UCSD-AML1 (cell line): ENCODE measurements at regions not wholly inside any gene's neighbourhood (a gene's known extent, or its start where the extent isn't known, plus 50 kb on each side); places are given as distances from the start of the nearest gene placed in this dataset.

Source experiments
- DNase-seq: peaks from one replicate; lab custom pipeline; 2025; ENCODE audit not compliant: unreplicated experiment; lab: John Stamatoyannopoulos, UW

DNA sequence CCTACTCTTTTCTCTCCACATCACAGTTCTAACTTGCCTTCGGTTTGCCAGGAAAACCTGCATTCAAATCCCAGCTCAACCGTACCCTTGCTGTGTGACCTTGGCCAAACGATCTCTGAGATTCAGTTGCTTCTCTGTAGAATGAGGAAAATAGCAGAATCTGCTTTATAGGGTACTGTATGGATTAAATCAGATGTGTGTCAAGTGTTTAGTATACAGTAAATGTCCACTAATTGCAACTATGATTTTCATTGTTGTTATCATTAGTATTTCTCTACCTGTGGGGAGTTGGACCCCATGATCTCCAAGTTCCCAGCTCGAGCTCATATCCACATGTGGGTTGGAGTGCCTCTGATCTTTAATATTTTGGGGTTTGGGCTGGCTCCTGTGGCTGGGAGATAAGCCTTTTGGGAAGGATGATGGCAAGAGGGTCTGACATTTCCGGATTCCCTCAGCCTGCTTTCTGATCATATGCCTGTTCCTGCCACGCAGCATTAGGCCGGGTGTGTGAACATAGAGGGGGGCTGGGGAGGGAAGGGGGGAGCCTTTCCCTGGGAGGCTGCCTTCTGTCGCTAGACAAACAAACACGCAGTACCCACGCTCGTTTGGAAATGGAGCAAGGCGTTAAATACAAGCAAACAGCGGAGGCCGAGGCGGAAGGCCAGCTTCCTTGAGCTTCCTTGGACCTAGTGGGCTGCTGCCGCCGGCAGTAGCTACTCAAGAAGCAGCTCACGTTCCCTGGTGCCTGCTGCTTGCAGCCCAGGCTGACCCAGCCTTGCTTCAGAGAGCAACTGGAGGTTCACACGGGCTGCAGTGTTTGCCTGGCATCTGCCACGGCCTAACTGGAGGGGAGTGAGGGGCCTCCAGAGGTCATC is 213.5 kb upstream of the LHX5 start:
- no peak for DNase-seq

DNA sequence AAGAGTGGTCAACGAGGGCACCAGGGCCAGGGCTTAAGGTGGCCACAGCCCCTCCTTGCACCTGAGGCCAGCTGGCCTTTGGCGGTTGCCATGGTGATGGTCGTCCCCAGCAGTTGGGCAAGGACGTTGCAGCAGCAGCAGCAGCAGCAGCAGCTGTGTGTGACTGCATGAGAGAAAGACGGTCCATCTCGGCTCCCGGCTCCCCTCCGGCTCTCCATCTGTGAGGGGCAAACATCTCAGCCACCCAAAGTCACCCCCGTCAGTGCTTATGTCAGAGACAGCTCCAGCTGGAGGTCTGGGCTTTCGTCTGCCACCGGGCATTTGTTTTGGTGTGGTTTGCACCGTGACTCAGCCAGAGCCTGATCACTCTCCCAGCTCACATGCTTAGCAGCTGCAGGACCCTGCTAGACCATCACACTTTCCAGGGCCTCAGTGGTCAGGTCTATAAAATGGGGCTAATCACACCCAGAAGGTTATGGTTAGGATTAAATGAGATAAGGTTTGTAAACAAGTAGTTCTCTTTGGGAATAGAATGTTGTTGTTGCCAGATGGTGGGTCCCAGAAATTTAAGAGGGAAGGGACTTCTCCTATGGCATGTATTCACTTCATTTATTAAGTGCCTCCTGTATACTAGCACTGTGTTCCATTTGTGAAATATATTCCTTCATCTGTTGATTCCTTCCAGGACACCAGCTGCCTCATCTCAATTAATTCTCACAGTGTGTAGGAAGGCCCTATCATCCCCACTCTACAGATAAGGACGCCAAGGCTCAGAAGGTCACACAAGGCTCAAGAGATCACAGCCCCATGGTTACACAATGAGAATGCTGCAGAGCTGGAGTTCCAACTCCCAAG is 212.6 kb upstream of the LHX5 start:
- no peak for DNase-seq

DNA sequence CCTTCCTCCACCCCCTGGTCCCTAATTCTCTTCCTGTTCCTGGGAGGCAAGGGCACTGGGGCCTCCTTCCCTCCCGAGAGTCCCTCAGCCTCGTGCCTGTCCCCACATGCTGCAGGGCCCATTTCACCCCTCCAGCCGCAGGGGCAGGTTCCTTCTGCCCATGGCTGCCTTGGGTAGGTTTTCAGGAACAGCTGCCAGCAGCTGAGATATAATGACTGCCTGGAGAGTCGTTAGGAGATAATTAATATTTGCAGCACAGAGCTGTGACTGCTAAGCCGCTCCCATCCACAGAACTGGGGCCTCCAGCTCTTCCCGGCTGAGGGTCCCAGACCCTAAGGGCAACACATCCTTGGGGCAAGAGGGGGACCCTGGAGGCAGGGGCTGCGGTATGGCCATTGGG is 211.9 kb upstream of the LHX5 start:
- no peak for DNase-seq

DNA sequence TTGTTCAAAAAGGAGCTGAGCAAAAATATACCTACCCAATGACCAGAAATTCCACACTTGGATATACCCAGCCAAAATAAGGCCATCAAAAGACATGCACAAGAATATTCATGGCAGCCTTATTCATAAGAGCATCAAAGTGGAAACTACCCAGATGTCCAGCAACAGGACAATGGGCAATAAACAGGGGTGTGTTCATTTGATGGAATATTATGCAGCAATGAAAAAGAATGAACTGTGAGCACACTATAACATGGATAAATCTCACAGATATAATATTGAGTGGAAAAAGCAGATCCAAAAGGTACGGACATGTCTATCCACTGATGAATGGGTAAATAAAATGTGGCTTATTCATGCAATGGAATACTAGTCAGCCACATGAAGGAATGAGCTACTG is 209.2 kb upstream of the LHX5 start:
- no peak for DNase-seq

DNA sequence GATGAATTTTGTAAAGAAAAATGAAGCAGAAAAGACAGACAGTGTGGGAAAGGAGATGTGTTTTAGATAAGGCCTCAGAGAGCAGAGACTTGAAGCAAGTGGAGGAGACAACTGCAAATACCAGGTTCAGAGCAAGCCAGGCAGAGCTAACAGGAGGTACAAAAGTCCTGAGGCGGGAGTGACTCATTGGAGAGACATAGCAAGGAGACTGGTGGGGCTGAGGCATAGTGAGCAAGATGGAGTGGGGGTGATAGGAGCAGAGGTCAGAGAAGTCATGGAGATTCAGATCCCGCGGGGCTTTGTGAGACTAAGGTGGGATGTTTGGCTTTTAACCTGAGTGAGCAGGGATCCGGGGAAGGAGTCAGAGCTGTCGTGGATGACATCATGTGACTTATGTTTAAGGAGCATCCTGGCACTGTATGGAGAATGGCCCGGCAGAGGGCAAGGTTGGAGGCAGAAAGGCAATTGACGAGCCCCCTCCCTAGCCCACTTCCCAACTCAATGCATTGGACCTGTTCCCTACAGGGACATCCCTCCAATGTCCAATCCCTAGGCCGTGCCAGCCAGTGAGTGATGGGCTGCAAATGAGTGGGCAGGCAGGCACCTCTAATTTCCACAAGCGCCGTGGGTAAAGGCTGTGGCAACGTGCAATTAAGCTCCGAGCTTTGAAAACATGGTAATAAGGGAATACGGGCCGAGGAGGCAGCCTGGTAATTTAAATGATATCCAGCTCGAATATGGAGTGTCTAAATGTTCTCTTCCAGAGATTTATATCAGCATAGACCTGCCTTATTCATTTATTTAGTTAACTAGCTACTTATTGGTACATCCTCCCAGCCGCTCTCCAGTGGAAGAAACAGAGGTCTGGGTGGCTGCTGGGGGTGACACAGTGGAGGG is 206.8 kb upstream of the LHX5 start:
- DNase-seq: no peak

DNA sequence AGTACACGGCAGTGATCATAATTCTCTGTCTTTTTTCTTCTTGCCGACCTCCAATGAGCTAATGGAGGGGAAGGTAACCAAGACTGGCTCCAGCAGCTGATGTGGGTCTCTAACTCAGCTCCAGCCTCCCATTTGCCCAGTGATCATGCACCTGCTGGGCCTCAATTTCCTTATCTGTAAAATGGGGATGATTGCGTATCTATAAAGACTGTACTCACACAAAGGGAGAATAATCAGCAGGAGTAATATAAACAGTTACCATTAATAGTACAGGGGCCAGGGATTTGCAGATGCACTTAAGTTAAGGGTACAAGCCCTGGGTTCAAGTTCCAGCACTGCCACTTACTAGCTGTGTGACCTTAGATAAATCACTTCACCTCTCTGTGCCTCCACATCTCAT is 204.9 kb upstream of the LHX5 start:
- no peak for DNase-seq

DNA sequence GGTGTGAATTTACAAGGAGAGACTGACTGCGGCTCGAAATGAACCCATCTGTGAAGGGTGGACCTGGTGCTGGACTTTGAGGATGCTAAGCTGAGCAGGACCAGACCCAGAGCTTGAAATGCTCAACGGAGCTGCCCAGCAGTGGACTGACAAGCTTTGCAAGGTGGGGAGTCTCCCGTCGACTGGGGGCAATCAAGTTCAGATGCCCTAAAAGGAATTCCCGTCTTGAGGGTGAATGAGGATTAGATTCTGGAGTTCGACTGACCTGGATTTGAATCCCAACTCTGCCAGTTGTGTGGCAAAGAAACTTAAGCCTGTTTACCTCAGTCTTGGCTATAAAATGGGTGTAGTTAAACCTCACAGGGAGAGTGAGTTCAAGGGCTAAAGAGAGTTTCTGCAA is 204.4 kb upstream of the LHX5 start:
- DNase-seq: no peak

DNA sequence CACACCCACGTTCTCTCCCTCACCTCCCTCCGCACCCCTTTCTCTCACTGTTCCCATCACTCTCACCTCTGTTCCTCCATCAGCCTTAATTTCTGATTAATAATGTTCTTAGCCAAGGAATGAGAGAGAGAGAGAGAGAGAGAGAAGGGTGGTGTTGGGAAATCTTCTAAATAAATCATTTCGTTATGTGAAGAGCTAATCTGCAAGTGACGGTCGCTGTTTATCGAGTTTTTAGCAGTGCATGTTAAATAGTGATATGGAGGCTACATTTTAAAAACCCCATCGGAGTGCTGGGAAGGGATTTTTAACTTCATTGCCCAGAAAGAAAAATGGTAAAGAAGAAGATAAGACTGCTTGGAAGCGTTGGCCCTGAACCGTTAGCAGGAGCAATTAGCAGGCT is 203.3 kb upstream of the LHX5 start:
- no peak for DNase-seq

DNA sequence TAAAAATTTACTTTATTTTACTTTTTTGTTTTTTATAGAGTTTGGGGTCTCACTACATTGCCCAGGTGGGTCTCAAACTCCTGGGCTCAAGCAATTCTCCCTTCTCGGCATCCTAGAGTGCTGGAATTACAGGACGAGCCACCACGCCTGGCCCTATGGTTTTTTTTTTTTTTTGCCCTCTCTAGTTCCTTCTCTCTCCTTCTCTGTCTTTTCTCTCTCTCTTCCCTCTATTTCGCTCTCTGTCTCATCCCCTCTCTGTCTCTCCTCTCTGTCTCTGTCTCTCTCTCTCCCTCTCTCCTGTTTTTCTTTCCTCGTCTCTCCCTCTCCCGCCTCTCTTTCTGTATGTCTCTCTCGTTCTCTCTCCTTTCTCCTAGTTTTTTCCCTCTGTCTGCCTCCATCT is 202.6 kb upstream of the LHX5 start:
- DNase-seq: no peak

DNA sequence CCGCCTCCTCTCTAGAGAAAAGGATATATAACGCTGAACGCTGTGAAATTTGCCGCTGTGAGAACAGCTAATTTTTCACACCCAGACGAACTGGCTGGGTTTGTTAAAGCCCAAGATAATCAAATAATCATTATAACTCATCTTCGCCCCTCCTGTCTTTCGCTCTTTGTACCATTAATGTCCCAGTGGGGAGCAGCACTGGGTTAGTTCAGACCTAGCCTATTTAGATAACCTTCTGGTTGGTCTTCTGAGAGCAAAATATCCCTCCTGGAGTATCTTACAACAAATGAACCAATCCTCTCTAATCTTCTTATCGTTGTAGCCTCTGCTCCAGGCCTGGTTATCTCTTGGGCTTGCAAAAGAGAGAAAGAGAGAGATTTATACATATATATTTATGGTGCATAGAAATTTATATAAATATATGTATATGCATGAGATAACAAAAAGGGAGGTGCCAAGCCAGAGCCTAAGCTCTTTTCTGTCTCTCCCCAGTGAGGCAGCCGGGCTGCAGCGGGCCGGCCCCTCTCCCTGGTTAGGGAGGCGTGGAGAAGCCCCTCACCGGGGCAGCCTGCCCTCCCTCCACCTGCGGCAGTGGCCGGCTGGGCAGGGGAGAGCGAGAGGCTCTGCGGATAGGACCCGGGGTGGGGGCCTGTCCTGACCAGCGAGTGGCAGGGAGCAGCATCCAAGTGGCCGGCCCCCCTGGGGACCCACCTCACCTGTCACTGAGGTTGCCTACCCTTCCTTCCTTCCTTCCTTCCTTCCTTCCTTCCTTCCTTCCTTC is 202.0 kb upstream of the LHX5 start:
- DNase-seq: no peak

DNA sequence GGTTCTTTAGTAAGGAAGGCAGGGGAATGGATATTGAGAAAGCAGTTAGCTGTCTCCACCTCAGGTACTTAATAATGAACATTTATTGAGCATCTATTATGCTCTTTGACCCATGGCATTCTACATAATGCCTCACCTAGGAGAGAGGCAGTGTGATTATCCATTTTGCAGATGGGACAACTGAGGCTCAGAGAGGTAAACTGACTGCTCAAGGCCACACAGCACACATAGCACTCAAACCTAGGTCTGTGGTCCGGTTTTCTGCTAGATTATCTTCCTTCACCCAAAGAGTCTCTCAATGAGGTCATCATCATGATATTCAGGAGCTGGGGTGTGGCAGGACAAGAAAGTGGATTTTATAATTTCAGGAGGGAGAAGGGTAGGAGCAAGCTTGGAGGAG is 199.1 kb upstream of the LHX5 start:
- no peak for DNase-seq

DNA sequence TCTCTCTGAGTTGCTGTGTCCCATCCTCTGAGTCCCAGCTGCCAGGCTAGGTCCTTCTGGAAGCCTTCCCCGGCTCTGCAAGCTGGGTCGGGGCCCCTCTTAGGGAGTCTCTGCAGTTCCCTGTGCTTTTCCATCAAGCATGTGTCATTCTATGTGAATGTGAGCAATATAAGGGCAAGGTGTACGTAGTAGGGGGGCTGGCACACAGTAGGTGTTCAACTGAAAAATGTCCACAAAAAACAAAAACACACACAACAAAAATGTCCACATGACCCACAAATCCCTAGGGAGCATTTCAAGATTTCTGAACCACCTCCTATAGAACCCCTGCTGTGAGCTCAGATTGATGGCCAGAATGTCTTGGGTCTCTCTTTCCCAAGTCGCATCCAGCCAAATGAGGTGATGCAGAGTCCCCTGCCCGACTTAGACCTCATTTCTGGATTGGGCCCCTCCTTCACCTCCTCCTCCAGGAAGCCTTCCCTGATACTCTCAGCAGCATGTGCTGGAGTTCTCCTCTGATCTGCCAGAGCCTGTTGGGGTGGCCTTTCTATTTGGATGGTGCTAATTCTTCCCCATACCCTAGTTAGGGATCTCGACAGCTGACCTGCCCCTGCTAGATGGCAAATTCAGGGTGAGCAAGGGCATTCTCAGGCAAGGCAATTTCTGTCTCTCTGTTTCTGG is 196.1 kb upstream of the LHX5 start:
- no peak for DNase-seq

DNA sequence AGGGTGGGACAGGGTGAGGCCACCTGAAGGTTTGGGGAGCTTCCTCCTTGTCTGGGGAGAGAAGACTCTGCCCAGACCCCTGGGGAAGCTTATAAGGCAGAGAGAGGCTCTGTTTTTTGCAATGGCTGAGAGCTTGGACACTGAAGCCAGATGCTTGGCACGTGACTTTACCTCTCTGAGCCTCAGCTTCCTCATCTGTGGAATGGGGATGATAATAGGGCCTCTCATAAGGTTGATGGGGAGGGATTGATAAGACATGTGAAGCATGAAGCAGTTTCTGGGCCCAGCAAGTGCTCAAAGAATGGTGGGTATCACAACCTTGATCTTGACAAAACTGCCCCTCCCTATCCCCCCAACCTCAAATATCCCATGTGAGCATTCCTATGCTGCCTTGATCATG is 195.4 kb upstream of the LHX5 start:
- no peak for DNase-seq

DNA sequence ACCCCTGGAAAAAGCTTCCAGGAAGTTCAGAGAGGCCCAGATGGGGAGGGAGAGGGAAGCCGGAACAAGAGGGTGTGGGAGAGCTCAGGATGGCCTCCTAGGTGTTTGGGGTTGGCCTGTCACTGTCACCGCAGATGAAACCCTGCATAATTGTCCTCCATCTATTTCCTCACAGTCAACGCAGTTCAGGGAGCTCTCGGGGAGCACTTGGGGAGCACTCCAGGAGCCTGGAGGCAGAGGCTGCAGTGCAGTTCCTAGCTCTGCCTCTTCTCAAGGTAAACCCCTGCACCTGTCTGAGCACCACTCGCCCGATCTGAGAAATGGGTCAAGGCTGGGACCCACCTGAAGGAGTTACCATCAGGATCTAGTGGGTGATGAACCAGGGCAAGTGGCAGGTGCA is 194.6 kb upstream of the LHX5 start:
- no peak for DNase-seq

DNA sequence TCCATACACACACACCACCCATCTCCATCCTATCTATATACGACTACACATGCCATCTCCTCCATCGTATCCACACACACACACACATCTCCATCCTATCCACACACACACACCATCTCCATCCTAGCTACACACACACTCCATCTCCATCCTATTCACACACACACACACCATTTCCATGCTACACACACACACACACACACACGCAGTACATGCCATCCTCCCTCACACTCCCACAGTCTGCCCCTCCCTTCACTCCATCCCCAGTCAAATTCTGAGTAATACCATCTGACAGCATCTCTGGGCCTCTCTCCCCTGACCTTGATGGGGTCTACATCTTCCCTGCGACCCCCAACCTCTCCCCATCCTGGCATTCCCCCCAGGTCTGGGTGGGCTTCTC is 193.8 kb upstream of the LHX5 start:
- no peak for DNase-seq

DNA sequence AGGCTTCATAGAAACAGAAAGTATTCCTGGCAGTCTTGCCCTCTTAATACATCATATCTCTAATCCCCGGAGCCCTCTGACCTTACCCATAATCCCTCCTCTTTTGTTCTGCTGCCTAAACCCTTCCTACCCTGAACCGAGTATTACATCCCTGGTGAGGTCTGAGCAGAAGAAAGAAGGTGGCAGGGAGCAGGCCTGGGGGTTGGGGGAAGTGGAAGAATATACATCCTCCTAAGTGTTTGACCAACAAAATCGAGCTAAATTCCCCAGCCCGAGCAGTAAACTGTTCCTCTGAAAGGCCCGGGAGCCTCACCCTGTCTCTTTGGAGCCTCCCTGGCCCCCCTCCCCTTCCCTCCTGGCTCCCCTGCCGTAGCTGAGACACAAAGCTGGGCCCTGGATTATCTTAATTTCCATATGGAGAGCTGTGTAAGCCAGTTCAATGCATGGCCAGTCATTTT is 192.6 kb upstream of the LHX5 start:
- DNase-seq: no peak

DNA sequence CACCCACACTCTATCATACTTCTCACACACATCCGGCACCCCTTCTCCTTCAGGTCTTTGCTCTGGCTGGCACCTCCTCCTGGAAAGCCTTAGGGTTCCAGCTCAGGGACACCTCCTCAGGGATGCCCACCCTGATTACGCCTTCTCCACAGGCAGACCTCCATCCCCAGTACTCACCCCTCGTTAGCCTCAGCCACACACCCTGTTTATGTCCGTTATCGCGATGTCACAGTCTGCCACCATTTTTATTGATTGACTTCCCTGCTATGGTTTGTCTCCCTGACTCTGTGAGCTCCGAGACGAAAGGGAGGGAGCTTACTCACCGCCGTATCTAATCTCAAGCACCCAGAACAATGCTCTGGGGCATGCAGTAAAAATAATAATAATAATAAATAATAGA is 191.7 kb upstream of the LHX5 start:
- no peak for DNase-seq

DNA sequence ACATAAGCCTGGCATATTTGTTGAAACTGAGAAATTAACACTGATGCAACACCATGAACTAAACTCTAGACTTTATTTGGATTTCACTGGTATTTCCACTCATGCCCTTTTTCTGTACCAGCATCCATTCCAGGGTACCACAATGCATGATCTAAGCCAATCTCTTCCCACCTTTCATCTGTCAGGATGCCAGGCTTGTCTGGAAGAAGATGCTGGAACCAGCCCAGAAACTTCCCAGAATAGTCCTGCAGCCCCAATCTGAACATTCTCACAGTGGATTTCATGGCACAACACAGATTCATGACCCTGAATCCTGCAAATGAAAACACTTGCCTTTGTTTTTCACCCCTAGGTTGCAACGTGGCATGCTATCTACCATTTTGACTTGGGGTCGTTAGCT is 189.3 kb upstream of the LHX5 start:
- no peak for DNase-seq

DNA sequence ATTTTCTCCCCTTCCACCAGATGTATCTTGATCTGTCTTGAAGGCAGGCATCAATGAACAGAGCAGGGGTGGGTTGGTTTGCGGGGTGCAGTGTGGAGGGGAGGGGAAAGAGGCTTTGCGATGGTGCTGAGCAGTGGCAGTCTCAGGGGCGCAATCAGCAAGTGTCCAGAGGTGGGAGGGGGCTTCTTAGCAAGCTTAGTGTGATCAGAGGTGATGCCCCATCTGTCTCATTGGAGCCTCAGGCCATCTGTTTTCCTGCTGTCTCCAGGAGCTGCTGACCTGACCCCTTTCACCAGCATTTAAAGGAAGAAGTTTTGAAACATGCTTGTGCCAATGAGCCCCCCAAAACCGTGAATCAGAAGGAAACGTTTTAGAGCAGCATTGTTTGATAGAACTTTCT is 187.7 kb upstream of the LHX5 start:
- DNase-seq: no peak

DNA sequence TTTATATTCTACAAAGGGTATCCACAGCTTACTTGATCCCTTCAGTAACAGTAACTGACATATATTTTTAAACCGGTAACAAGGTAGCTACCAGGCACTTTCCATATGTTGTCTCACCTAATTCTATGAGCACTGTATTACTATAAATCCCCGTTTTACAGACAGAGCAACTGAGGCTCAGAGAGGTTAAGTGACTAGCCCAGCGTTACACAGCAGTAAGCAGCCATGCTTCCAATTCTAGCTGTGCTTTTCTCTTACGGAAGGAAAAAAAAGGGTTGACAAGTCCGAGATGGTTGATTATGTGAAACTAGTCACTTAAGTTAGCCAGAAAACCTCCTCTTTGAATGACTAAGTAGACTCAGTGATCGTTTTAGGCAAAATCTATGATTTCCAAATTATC is 187.3 kb upstream of the LHX5 start:
- no peak for DNase-seq
